CD4-positive, alpha-beta T cell treated with Interleukin-2 at 100 ng/mL for 4 hours (primary cell): ENCODE measurements at regions not wholly inside any gene's neighbourhood (a gene's known extent, or its start where the extent isn't known, plus 50 kb on each side); places are given as distances from the start of the nearest gene placed in this dataset.

Experiments
- DNase-seq: peaks from one replicate; pipeline ENCODE4 v3.0.0-alpha.2; 2020; ENCODE audit warnings: low spot score

GRCh38 chr2:125857971-125858794 is 797.8 kb upstream of the GYPC start:
- no peak for DNase-seq

GRCh38 chr2:125861461-125861860 is 794.5 kb upstream of the GYPC start:
- no peak for DNase-seq

- no peak for DNase-seq
These were observed 788.0 kb upstream of the GYPC start for GRCh38 chr2:125867908-125868307.

- no peak for DNase-seq
These were observed 785.7 kb upstream of the GYPC start for GRCh38 chr2:125870264-125870663.

- DNase-seq = no peak
These were observed 785.2 kb upstream of the GYPC start for GRCh38 chr2:125870746-125871145.

GRCh38 chr2:125874564-125874963 is 781.4 kb upstream of the GYPC start:
- DNase-seq = no peak

- DNase-seq = no peak
These were observed 770.6 kb upstream of the GYPC start for GRCh38 chr2:125885340-125885739.

- no peak for DNase-seq
These were observed 769.8 kb upstream of the GYPC start for GRCh38 chr2:125886153-125886552.

GRCh38 chr2:125901278-125901677 is 754.7 kb upstream of the GYPC start:
- no peak for DNase-seq

GRCh38 chr2:125925891-125926546 is 729.9 kb upstream of the GYPC start:
- no peak for DNase-seq

- DNase-seq = no peak
These were observed 720.4 kb upstream of the GYPC start for GRCh38 chr2:125935559-125935958.

- DNase-seq = no peak
These were observed 713.2 kb upstream of the GYPC start for GRCh38 chr2:125942585-125943424.

- no peak for DNase-seq
These were observed 696.9 kb upstream of the GYPC start for GRCh38 chr2:125959047-125959446.

- no peak for DNase-seq
These were observed 694.2 kb upstream of the GYPC start for GRCh38 chr2:125961739-125962138.

- DNase-seq = no peak
These were observed 676.1 kb upstream of the GYPC start for GRCh38 chr2:125979886-125980285.

- no peak for DNase-seq
These were observed 672.6 kb upstream of the GYPC start for GRCh38 chr2:125983364-125983763.

GRCh38 chr2:126029316-126029715 is 626.6 kb upstream of the GYPC start:
- no peak for DNase-seq

- DNase-seq = no peak
These were observed 617.1 kb upstream of the GYPC start for GRCh38 chr2:126038861-126039260.

GRCh38 chr2:126041391-126042047 is 614.4 kb upstream of the GYPC start:
- no peak for DNase-seq

GRCh38 chr2:126042089-126042488 is 613.9 kb upstream of the GYPC start:
- no peak for DNase-seq

- no peak for DNase-seq
These were observed 607.2 kb upstream of the GYPC start for GRCh38 chr2:126048719-126049118.

GRCh38 chr2:126049461-126049860 is 606.5 kb upstream of the GYPC start:
- DNase-seq = no peak
